ENCODE measurements at regions not wholly inside any gene's neighbourhood (a gene's known extent, or its start where the extent isn't known, plus 50 kb on each side); places are given as distances from the start of the nearest gene placed in this dataset.
A peak's percentile ranks its signal among the peaks of the same experiment; 100 is the strongest.
"Not testable (repeated sequence)": the region's sequence is repeated elsewhere in the genome, so short reads cannot be mapped to it uniquely, and the experiment has no call there.

- Histone ChIP-seq H3K36me3 (ENCODE audit: control insufficient read depth in 1 of 2, insufficient read depth in 2 of 2, low read length in 2 of 2) (peaks cover 0 to 3% of the 10 kb centered on the region in 2 donors), H3K4me3 (ENCODE audit: low read depth in 1 of 2, low read length in 2 of 2) (peak overlapping the region; percentile 12 to 63), H3K9me3 (ENCODE audit: control insufficient read depth in 1 of 2, low read length in 2 of 2) (no peaks in the 10 kb centered on the region), H3K27ac (ENCODE audit: low read length) (peak overlapping the region; percentile 79), H3K27me3 (ENCODE audit: low read depth, low read length) (no peaks in the 10 kb centered on the region), H3K4me1 (ENCODE audit: control insufficient read depth in 1 of 2, insufficient read depth in 2 of 2, low read length in 2 of 2) (no peaks in the 10 kb centered on the region)
Observed at GRCh38 chr17:68759343-68760140, 158.4 kb upstream of the FAM20A start.

DNA sequence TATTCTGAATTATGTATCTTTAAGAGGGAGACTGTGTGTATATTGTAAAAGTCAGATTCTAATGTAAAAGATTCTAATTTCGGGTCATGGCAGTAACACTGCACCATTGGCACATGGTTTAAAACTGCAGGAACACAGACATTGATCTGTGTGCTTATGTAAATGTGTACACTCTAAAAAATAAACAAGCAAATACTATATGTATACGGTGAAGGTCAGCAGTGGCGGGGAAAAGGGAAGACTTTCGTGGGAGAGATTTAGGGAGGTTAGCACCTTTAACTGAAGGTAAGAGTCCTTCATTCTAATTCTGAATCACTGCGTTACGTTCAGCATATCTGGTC, 157.8 kb upstream of the FAM20A start:
- H3K27me3 ChIP-seq (ENCODE audit: low read depth, low read length): no peaks in the 10 kb centered on the region
- peaks cover 0 to 3% of the 10 kb centered on the region in 2 donors for H3K36me3 ChIP-seq (ENCODE audit: control insufficient read depth in 1 of 2, insufficient read depth in 2 of 2, low read length in 2 of 2)
- no peak overlapping the region for H3K27ac ChIP-seq (ENCODE audit: low read length)
- no peak overlapping the region for H3K4me3 ChIP-seq (ENCODE audit: low read depth in 1 of 2, low read length in 2 of 2)
- no peaks in the 10 kb centered on the region for H3K9me3 ChIP-seq (ENCODE audit: control insufficient read depth in 1 of 2, low read length in 2 of 2)
- no peaks in the 10 kb centered on the region for H3K4me1 ChIP-seq (ENCODE audit: control insufficient read depth in 1 of 2, insufficient read depth in 2 of 2, low read length in 2 of 2)

DNA sequence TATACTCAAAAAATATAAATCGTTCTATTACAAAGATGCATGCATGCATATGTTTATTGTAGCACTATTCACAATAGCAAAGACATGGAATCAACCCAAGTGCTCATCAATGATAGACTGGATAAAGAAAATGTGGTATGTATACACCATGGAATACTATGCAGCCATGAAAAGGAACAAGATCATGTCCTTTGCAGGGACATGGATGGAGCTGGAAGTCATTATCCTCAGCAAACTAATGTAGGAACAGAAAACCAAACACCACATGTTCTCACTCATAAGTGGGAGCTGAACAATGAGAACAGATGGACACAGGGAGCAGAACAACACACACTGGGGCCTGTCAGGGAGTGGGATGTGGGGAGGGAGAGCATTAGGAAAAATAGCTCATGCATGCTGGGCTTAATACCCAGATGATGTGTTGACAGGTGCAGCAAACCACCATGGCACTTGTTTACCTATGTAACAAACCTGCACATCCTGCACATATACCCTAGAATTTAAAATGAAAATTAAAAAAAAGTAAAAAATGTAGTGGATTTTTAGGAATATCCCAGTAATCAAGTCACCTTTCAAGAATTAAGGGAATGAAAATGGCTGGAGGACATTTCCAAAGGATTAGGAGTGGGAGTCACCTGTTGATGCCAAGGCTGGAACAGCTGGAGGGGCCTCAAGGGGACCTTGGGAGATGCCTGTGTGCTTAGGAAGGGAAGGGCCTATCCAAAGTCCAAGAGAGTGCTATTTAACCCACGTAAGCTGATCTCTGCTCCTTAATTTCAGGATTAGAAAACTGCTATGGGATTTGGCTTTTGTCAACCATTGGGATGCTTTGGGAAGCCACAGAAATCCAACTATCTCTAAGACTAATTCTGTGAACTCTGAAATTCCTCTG, 156.9 kb upstream of the FAM20A start:
- H3K4me1 ChIP-seq (ENCODE audit: control insufficient read depth in 1 of 2, insufficient read depth in 2 of 2, low read length in 2 of 2); H3K27me3 ChIP-seq (ENCODE audit: low read depth, low read length); H3K4me3 ChIP-seq (ENCODE audit: low read depth in 1 of 2, low read length in 2 of 2); H3K36me3 ChIP-seq (ENCODE audit: control insufficient read depth in 1 of 2, insufficient read depth in 2 of 2, low read length in 2 of 2); H3K27ac ChIP-seq (ENCODE audit: low read length); H3K9me3 ChIP-seq (ENCODE audit: control insufficient read depth in 1 of 2, low read length in 2 of 2): not testable (repeated sequence)

DNA sequence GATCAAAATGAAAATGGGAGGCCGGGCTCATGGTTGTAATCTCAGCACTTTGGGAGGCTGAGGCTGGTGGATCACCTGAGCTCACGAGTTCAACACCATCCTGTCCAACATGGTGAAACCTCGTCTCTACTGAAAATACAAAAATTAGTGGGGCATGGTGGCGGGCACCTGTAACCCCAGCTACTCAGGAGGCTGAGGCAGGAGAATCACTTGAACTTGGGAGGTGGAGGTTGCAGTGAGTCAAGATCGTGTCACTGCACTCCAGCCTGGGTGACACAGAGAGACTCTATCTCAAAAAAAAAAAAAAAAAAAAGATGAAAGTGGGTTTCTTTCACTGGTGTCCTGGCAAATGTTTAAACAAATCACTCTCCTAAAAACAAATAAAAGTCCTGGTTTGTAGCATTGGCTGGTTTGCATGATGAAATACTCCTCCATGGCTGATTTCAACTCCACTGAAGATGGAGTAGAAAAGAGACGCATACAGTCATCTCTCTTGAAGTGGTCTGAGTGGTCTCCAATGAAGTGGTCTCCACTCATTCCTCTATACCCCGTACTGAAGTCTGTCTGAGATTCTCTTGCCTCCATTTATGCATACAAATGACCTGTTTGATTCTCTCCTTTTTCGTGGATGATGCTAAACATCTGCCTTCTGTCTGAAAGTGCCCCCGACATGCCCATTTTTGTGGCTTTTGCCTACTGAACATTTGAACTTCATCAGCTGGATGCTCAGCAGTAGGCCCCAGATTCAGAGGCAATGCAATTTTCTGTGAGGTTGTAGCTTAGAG, 153.0 kb upstream of the FAM20A start:
- no peak overlapping the region for H3K4me3 ChIP-seq (ENCODE audit: low read depth in 1 of 2, low read length in 2 of 2)
- no peak overlapping the region for H3K27ac ChIP-seq (ENCODE audit: low read length)
- H3K27me3 ChIP-seq (ENCODE audit: low read depth, low read length): no peaks in the 10 kb centered on the region
- H3K4me1 ChIP-seq (ENCODE audit: control insufficient read depth in 1 of 2, insufficient read depth in 2 of 2, low read length in 2 of 2): no peaks in the 10 kb centered on the region
- H3K36me3 ChIP-seq (ENCODE audit: control insufficient read depth in 1 of 2, insufficient read depth in 2 of 2, low read length in 2 of 2): no peaks in the 10 kb centered on the region
- no peaks in the 10 kb centered on the region for H3K9me3 ChIP-seq (ENCODE audit: control insufficient read depth in 1 of 2, low read length in 2 of 2)

GRCh38 chr17:68750208-68750562, 149.0 kb upstream of the FAM20A start:
- no peaks in the 10 kb centered on the region for H3K27me3 ChIP-seq (ENCODE audit: low read depth, low read length)
- no peak overlapping the region for H3K27ac ChIP-seq (ENCODE audit: low read length)
- H3K4me1 ChIP-seq (ENCODE audit: control insufficient read depth in 1 of 2, insufficient read depth in 2 of 2, low read length in 2 of 2): no peaks in the 10 kb centered on the region
- no peak overlapping the region for H3K4me3 ChIP-seq (ENCODE audit: low read depth in 1 of 2, low read length in 2 of 2)
- H3K9me3 ChIP-seq (ENCODE audit: control insufficient read depth in 1 of 2, low read length in 2 of 2): peaks cover 0 to 9% of the 10 kb centered on the region in 2 donors
- H3K36me3 ChIP-seq (ENCODE audit: control insufficient read depth in 1 of 2, insufficient read depth in 2 of 2, low read length in 2 of 2): no peaks in the 10 kb centered on the region

GRCh38 chr17:68749349-68750207, 148.4 kb upstream of the FAM20A start:
- H3K27me3 ChIP-seq (ENCODE audit: low read depth, low read length): no peaks in the 10 kb centered on the region
- H3K36me3 ChIP-seq (ENCODE audit: control insufficient read depth in 1 of 2, insufficient read depth in 2 of 2, low read length in 2 of 2): no peaks in the 10 kb centered on the region
- H3K4me1 ChIP-seq (ENCODE audit: control insufficient read depth in 1 of 2, insufficient read depth in 2 of 2, low read length in 2 of 2): no peaks in the 10 kb centered on the region
- H3K9me3 ChIP-seq (ENCODE audit: control insufficient read depth in 1 of 2, low read length in 2 of 2): peaks cover 0 to 15% of the 10 kb centered on the region in 2 donors
- H3K4me3 ChIP-seq (ENCODE audit: low read depth in 1 of 2, low read length in 2 of 2): no peak overlapping the region
- H3K27ac ChIP-seq (ENCODE audit: low read length): no peak overlapping the region

- H3K27me3 ChIP-seq (ENCODE audit: low read depth, low read length): no peaks in the 10 kb centered on the region
- no peak overlapping the region for H3K4me3 ChIP-seq (ENCODE audit: low read depth in 1 of 2, low read length in 2 of 2)
- no peaks in the 10 kb centered on the region for H3K36me3 ChIP-seq (ENCODE audit: control insufficient read depth in 1 of 2, insufficient read depth in 2 of 2, low read length in 2 of 2)
- no peak overlapping the region for H3K27ac ChIP-seq (ENCODE audit: low read length)
- H3K9me3 ChIP-seq (ENCODE audit: control insufficient read depth in 1 of 2, low read length in 2 of 2): peaks cover 4 to 16% of the 10 kb centered on the region in 2 donors
- H3K4me1 ChIP-seq (ENCODE audit: control insufficient read depth in 1 of 2, insufficient read depth in 2 of 2, low read length in 2 of 2): no peaks in the 10 kb centered on the region
Observed at GRCh38 chr17:68748381-68748780, 147.2 kb upstream of the FAM20A start.

- Histone ChIP-seq H3K27ac (ENCODE audit: low read length) (no peak overlapping the region), H3K36me3 (ENCODE audit: control insufficient read depth in 1 of 2, insufficient read depth in 2 of 2, low read length in 2 of 2) (no peaks in the 10 kb centered on the region), H3K27me3 (ENCODE audit: low read depth, low read length) (no peaks in the 10 kb centered on the region), H3K4me3 (ENCODE audit: low read depth in 1 of 2, low read length in 2 of 2) (no peak overlapping the region), H3K4me1 (ENCODE audit: control insufficient read depth in 1 of 2, insufficient read depth in 2 of 2, low read length in 2 of 2) (no peaks in the 10 kb centered on the region), H3K9me3 (ENCODE audit: control insufficient read depth in 1 of 2, low read length in 2 of 2) (peaks cover 4 to 22% of the 10 kb centered on the region in 2 donors)
Observed at GRCh38 chr17:68740555-68741447, 139.6 kb upstream of the FAM20A start.

- Histone ChIP-seq H3K9me3 (ENCODE audit: control insufficient read depth in 1 of 2, low read length in 2 of 2) (peaks cover 0 to 9% of the 10 kb centered on the region in 2 donors), H3K36me3 (ENCODE audit: control insufficient read depth in 1 of 2, insufficient read depth in 2 of 2, low read length in 2 of 2) (no peaks in the 10 kb centered on the region), H3K27me3 (ENCODE audit: low read depth, low read length) (no peaks in the 10 kb centered on the region), H3K4me1 (ENCODE audit: control insufficient read depth in 1 of 2, insufficient read depth in 2 of 2, low read length in 2 of 2) (peaks cover 0 to 8% of the 10 kb centered on the region in 2 donors), H3K4me3 (ENCODE audit: low read depth in 1 of 2, low read length in 2 of 2) (no peak overlapping the region), H3K27ac (ENCODE audit: low read length) (no peak overlapping the region)
Observed at GRCh38 chr17:68737761-68738443, 136.7 kb upstream of the FAM20A start.
